ENCODE measurements at regions not wholly inside any gene's neighbourhood (a gene's known extent, or its start where the extent isn't known, plus 50 kb on each side); places are given as distances from the start of the nearest gene placed in this dataset.
A peak's percentile ranks its signal among the peaks of the same experiment; 100 is the strongest.
"Not testable (repeated sequence)": the region's sequence is repeated elsewhere in the genome, so short reads cannot be mapped to it uniquely, and the experiment has no call there.

- no peaks in the 10 kb centered on the region for H3K9me3 Mint-ChIP-seq (ENCODE audit: low read depth)
- peak; percentile 18 for TF ChIP-seq CTCF (IDR thresholded peaks at IDR 0.05)
- H3K4me1 Mint-ChIP-seq (ENCODE audit: low read depth): peaks cover 13% of the 10 kb centered on the region
- no peak overlapping the region for H3K4me3 Mint-ChIP-seq (ENCODE audit: unreplicated experiment)
- DNase-seq (ENCODE audit: low spot score): no peak
- H3K36me3 Mint-ChIP-seq (ENCODE audit: low read depth): peaks cover 2% of the 10 kb centered on the region
- no peak overlapping the region for H3K27ac Mint-ChIP-seq (ENCODE audit: unreplicated experiment)
- peaks cover 5% of the 10 kb centered on the region for H3K27me3 Mint-ChIP-seq (ENCODE audit: low read depth)
These were observed 1184.9 kb upstream of the CDH2 start for GRCh38 chr18:29361843-29362242.

- not testable (repeated sequence) for H3K27ac Mint-ChIP-seq (ENCODE audit: unreplicated experiment); H3K4me3 Mint-ChIP-seq (ENCODE audit: unreplicated experiment); DNase-seq (ENCODE audit: low spot score); H3K9me3 Mint-ChIP-seq (ENCODE audit: low read depth); H3K36me3 Mint-ChIP-seq (ENCODE audit: low read depth); H3K27me3 Mint-ChIP-seq (ENCODE audit: low read depth)
- peaks cover 13% of the 10 kb centered on the region for H3K4me1 Mint-ChIP-seq (ENCODE audit: low read depth)
These were observed 1183.7 kb upstream of the CDH2 start for GRCh38 chr18:29360659-29361058.

GRCh38 chr18:29359222-29359621, 1182.3 kb upstream of the CDH2 start:
- DNase-seq (ENCODE audit: low spot score); H3K9me3 Mint-ChIP-seq (ENCODE audit: low read depth); H3K36me3 Mint-ChIP-seq (ENCODE audit: low read depth); H3K27ac Mint-ChIP-seq (ENCODE audit: unreplicated experiment); H3K4me3 Mint-ChIP-seq (ENCODE audit: unreplicated experiment); H3K27me3 Mint-ChIP-seq (ENCODE audit: low read depth): not testable (repeated sequence)
- H3K4me1 Mint-ChIP-seq (ENCODE audit: low read depth): peaks cover 13% of the 10 kb centered on the region

GRCh38 chr18:29351171-29351570, 1174.2 kb upstream of the CDH2 start:
- no peak overlapping the region for H3K4me3 Mint-ChIP-seq (ENCODE audit: unreplicated experiment)
- peaks cover 3% of the 10 kb centered on the region for H3K27me3 Mint-ChIP-seq (ENCODE audit: low read depth)
- no peak for DNase-seq (ENCODE audit: low spot score)
- peaks cover 3% of the 10 kb centered on the region for H3K36me3 Mint-ChIP-seq (ENCODE audit: low read depth)
- no peaks in the 10 kb centered on the region for H3K4me1 Mint-ChIP-seq (ENCODE audit: low read depth)
- H3K27ac Mint-ChIP-seq (ENCODE audit: unreplicated experiment): no peak overlapping the region
- TF ChIP-seq CTCF (IDR thresholded peaks at IDR 0.05): no peak
- peaks cover 15% of the 10 kb centered on the region for H3K9me3 Mint-ChIP-seq (ENCODE audit: low read depth)

GRCh38 chr18:29328932-29329331, 1152.0 kb upstream of the CDH2 start:
- Mint-ChIP-seq H3K4me1 (ENCODE audit: low read depth) (no peaks in the 10 kb centered on the region), H3K4me3 (ENCODE audit: unreplicated experiment) (no peak overlapping the region), H3K36me3 (ENCODE audit: low read depth) (peaks cover 5% of the 10 kb centered on the region), H3K9me3 (ENCODE audit: low read depth) (peaks cover 21% of the 10 kb centered on the region), H3K27ac (ENCODE audit: unreplicated experiment) (no peak overlapping the region), H3K27me3 (ENCODE audit: low read depth) (peaks cover 12% of the 10 kb centered on the region)
- no peak for TF ChIP-seq CTCF (IDR thresholded peaks at IDR 0.05)
- DNase-seq (ENCODE audit: low spot score): no peak

- TF ChIP-seq CTCF (IDR thresholded peaks at IDR 0.05): no peak
- H3K9me3 Mint-ChIP-seq (ENCODE audit: low read depth): peaks cover 21% of the 10 kb centered on the region
- peaks cover 5% of the 10 kb centered on the region for H3K4me1 Mint-ChIP-seq (ENCODE audit: low read depth)
- H3K27me3 Mint-ChIP-seq (ENCODE audit: low read depth): peaks cover 6% of the 10 kb centered on the region
- peaks cover 5% of the 10 kb centered on the region for H3K36me3 Mint-ChIP-seq (ENCODE audit: low read depth)
- no peak overlapping the region for H3K27ac Mint-ChIP-seq (ENCODE audit: unreplicated experiment)
- no peak overlapping the region for H3K4me3 Mint-ChIP-seq (ENCODE audit: unreplicated experiment)
- no peak for DNase-seq (ENCODE audit: low spot score)
These were observed 1149.3 kb upstream of the CDH2 start for GRCh38 chr18:29326214-29326613.
